ENCODE measurements at regions not wholly inside any gene's neighbourhood (a gene's known extent, or its start where the extent isn't known, plus 50 kb on each side); places are given as distances from the start of the nearest gene placed in this dataset.
"Not testable (repeated sequence)": the region's sequence is repeated elsewhere in the genome, so short reads cannot be mapped to it uniquely, and the experiment has no call there.

DNA sequence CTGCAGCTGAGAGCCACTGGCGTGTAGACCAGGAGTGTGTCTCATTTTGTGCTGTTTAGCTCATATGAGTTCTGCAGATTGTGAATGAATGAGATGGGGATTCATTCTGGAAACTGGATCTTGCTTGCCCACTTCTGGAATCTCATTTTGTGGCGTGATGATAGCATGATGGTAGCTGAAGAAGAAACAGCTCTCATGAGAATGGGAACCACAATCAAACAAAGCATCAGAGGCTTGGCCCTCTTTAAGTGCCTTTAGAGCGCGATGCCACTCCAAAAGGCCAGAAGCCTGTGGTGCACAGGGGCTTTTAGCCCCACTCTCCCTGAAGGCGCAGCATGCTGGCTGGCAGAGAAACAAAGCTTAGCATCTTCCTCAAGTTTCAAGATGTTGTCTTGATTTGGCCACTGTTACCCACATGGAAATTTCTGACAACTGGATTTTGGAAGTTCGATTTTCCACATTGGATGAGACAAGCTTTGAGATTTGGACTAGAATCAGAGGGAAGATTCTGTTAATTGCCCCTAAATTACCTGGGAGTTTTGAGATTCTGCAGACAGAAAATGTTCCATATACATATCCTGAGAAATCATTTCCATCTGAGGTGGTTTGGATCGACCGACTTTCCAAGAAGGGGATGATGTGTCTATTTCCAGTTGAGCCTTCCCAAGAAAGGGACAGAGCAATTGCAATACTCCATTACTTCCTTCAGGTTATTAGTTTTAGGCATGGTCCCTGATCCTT is 234.5 kb downstream of the VAPA start:
- H3K27me3 ChIP-seq (ENCODE audit: control insufficient read depth, low read length) = no peaks in the 10 kb centered on the region
- no peak overlapping the region for H3K27ac ChIP-seq (ENCODE audit: low read depth, low read length)
- no peaks in the 10 kb centered on the region for H3F3A ChIP-seq (ENCODE audit: control insufficient read depth, insufficient read depth)
- H3K9me2 ChIP-seq (replicated peaks; ENCODE audit: control insufficient read depth, low read length) = no peaks in the 10 kb centered on the region
- H3K36me3 ChIP-seq (ENCODE audit: control insufficient read depth, low read length) = no peaks in the 10 kb centered on the region
- no peak overlapping the region for H3K4me3 ChIP-seq (ENCODE audit: low read length)
- no peaks in the 10 kb centered on the region for H4K20me1 ChIP-seq (ENCODE audit: control insufficient read depth, insufficient read depth, low read depth, low read length)
- TF ChIP-seq, protein P1, sequence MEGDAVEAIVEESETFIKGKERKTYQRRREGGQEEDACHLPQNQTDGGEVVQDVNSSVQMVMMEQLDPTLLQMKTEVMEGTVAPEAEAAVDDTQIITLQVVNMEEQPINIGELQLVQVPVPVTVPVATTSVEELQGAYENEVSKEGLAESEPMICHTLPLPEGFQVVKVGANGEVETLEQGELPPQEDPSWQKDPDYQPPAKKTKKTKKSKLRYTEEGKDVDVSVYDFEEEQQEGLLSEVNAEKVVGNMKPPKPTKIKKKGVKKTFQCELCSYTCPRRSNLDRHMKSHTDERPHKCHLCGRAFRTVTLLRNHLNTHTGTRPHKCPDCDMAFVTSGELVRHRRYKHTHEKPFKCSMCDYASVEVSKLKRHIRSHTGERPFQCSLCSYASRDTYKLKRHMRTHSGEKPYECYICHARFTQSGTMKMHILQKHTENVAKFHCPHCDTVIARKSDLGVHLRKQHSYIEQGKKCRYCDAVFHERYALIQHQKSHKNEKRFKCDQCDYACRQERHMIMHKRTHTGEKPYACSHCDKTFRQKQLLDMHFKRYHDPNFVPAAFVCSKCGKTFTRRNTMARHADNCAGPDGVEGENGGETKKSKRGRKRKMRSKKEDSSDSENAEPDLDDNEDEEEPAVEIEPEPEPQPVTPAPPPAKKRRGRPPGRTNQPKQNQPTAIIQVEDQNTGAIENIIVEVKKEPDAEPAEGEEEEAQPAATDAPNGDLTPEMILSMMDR (IDR thresholded peaks at IDR 0.05; ENCODE audit: low read depth, low read length, poor library complexity, severe bottlenecking) = no peak
- no peak overlapping the region for H3K4me2 ChIP-seq (ENCODE audit: low read length)
- no peaks in the 10 kb centered on the region for H3K79me2 ChIP-seq (ENCODE audit: control insufficient read depth, low read length)
- H3K9me3 ChIP-seq (ENCODE audit: control insufficient read depth, insufficient read depth, low read length) = peaks cover 8% of the 10 kb centered on the region; the same call in 1 of the 2 replicates
- H3K4me1 ChIP-seq (ENCODE audit: control insufficient read depth, low read length) = no peaks in the 10 kb centered on the region

GRCh38 chr18:10149768-10150556 is 236.1 kb downstream of the VAPA start:
- Histone ChIP-seq H4K20me1 (ENCODE audit: control insufficient read depth, insufficient read depth, low read depth, low read length) (no peaks in the 10 kb centered on the region), H3K4me1 (ENCODE audit: control insufficient read depth, low read length) (no peaks in the 10 kb centered on the region), H3K9me3 (ENCODE audit: control insufficient read depth, insufficient read depth, low read length) (peaks cover 8% of the 10 kb centered on the region; the same call in 1 of the 2 replicates), H3K27ac (ENCODE audit: low read depth, low read length) (no peak overlapping the region), H3K9me2 (replicated peaks; ENCODE audit: control insufficient read depth, low read length) (no peaks in the 10 kb centered on the region), H3K27me3 (ENCODE audit: control insufficient read depth, low read length) (no peaks in the 10 kb centered on the region), H3F3A (ENCODE audit: control insufficient read depth, insufficient read depth) (no peaks in the 10 kb centered on the region), H3K79me2 (ENCODE audit: control insufficient read depth, low read length) (no peaks in the 10 kb centered on the region), H3K4me3 (ENCODE audit: low read length) (no peak overlapping the region), H3K36me3 (ENCODE audit: control insufficient read depth, low read length) (no peaks in the 10 kb centered on the region), H3K4me2 (ENCODE audit: low read length) (no peak overlapping the region)
- no peak for TF ChIP-seq EZH2phosphoT487 (IDR thresholded peaks at IDR 0.05; ENCODE audit: borderline replicate concordance, low read length)
- TF ChIP-seq, protein P1 (IDR thresholded peaks at IDR 0.05; ENCODE audit: low read depth, low read length, poor library complexity, severe bottlenecking) = no peak

- H3K79me2 ChIP-seq (ENCODE audit: control insufficient read depth, low read length); H4K20me1 ChIP-seq (ENCODE audit: control insufficient read depth, insufficient read depth, low read depth, low read length); H3K27ac ChIP-seq (ENCODE audit: low read depth, low read length); H3K4me1 ChIP-seq (ENCODE audit: control insufficient read depth, low read length); H3K9me3 ChIP-seq (ENCODE audit: control insufficient read depth, insufficient read depth, low read length); H3F3A ChIP-seq (ENCODE audit: control insufficient read depth, insufficient read depth); H3K4me3 ChIP-seq (ENCODE audit: low read length); H3K9me2 ChIP-seq (replicated peaks; ENCODE audit: control insufficient read depth, low read length); H3K4me2 ChIP-seq (ENCODE audit: low read length); H3K36me3 ChIP-seq (ENCODE audit: control insufficient read depth, low read length); H3K27me3 ChIP-seq (ENCODE audit: control insufficient read depth, low read length): not testable (repeated sequence)
These were observed 236.8 kb downstream of the VAPA start for GRCh38 chr18:10150576-10150975.

GRCh38 chr18:10152475-10152874 is 238.7 kb downstream of the VAPA start:
- H3K9me3 ChIP-seq (ENCODE audit: control insufficient read depth, insufficient read depth, low read length) = peaks cover 8% of the 10 kb centered on the region; the same call in 1 of the 2 replicates
- H3K27ac ChIP-seq (ENCODE audit: low read depth, low read length) = no peak overlapping the region
- H3K9me2 ChIP-seq (replicated peaks; ENCODE audit: control insufficient read depth, low read length) = no peaks in the 10 kb centered on the region
- H3K4me2 ChIP-seq (ENCODE audit: low read length) = no peak overlapping the region
- no peaks in the 10 kb centered on the region for H3F3A ChIP-seq (ENCODE audit: control insufficient read depth, insufficient read depth)
- H3K4me1 ChIP-seq (ENCODE audit: control insufficient read depth, low read length) = no peaks in the 10 kb centered on the region
- H3K36me3 ChIP-seq (ENCODE audit: control insufficient read depth, low read length) = no peaks in the 10 kb centered on the region
- TF ChIP-seq, protein P1 (IDR thresholded peaks at IDR 0.05; ENCODE audit: low read depth, low read length, poor library complexity, severe bottlenecking) = no peak
- no peak for TF ChIP-seq EZH2phosphoT487 (IDR thresholded peaks at IDR 0.05; ENCODE audit: borderline replicate concordance, low read length)
- H4K20me1 ChIP-seq (ENCODE audit: control insufficient read depth, insufficient read depth, low read depth, low read length) = no peaks in the 10 kb centered on the region
- no peaks in the 10 kb centered on the region for H3K27me3 ChIP-seq (ENCODE audit: control insufficient read depth, low read length)
- no peaks in the 10 kb centered on the region for H3K79me2 ChIP-seq (ENCODE audit: control insufficient read depth, low read length)
- no peak overlapping the region for H3K4me3 ChIP-seq (ENCODE audit: low read length)
